NB4 (cell line): ENCODE measurements at regions not wholly inside any gene's neighbourhood (a gene's known extent, or its start where the extent isn't known, plus 50 kb on each side); places are given as distances from the start of the nearest gene placed in this dataset.

Experiments used
- CTCF ChIP-seq: IDR thresholded peaks from one replicate; pipeline ENCODE4 v1.5.1; 2012; ENCODE audit warnings: low read depth, low read length
- MAX ChIP-seq: IDR thresholded peaks from 2 replicates; pipeline ENCODE4 v1.6.1; 2011; ENCODE audit warnings: low read depth, low read length
- POLR2A ChIP-seq: IDR thresholded peaks from 2 replicates; pipeline ENCODE4 v1.6.1; 2011; ENCODE audit warnings: mild to moderate bottlenecking; ENCODE audit not compliant: insufficient read length; ENCODE audit errors: extremely low read depth

DNA sequence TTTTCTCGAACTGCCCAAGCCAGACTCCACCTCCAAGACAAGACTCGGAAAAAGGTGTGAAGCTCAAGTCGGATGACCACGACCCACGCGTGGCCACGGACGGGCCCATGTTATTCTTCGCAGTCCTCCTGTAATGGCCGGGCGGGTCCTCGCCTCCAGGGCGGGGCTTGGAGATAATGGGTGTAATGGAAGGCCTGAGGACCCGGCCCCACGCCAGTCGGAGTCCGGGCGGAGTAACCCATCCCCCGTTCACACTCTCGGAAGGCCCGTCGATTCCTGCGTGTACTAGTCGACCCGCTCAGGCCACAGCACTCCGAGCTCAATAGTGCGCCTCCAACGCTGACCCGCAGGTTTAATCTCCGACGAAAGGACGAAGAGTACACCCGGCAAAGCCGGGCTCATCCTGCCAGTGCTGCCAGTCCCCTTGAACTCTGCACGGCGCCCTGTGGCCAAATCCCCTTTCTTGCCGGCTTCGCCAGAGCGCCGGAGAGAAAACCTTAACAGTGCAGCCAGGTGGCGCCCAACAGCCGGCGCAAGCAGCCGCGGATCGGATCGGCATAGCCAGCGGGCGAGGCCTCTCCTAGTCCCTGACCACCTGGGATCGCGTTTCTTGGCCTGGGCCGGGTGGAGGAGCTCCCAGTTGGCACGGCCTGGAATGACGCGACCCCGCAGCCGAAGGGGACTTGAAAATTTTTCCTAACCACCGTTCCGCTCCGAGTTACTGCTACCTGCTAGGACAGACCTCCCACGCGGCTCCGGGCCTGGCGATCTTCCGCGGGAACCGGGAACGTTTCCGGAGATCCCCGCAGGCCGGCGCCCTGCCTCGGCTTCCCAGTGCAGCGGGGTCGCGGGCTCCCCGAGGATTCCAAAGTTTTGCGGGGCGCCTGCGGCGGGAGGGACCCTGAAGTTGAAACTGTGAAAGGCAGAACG, 762.0 kb downstream of the KCNJ18 start:
- TF ChIP-seq CTCF (no peak), POLR2A (no peak), MAX (no peak)
